ENCODE measurements at regions not wholly inside any gene's neighbourhood (a gene's known extent, or its start where the extent isn't known, plus 50 kb on each side); places are given as distances from the start of the nearest gene placed in this dataset.

DNA sequence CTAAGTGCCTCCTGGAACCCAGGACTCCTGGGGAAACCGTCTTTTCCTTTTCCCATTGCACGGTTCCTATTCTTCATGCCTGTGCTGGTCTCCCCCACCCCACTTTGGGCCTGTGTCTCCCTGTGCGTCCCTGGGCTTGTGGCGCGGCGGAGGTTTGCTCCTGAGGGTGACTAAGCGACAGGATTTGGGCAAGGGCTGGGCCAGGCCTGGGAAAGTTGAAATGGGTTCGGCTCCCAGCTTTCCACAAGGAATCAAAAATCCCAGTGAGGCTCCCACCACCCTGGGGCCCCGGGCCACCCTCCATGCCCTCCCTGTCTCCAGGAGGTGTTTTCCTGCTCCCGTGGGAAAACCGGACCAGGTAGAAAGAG, 197.6 kb downstream of the NDUFA10 start:
- Histone ChIP-seq H3K9me3 (ENCODE audit: control insufficient read depth in 2 of 3, low read length in 3 of 3) (no peaks in the 10 kb centered on the region), H3K27me3 (ENCODE audit: control insufficient read depth in 2 of 2, insufficient read depth in 2 of 2, low read length in 2 of 2) (no peaks in the 10 kb centered on the region), H3K4me3 (ENCODE audit: low read length) (no peak overlapping the region), H3K36me3 (ENCODE audit: control insufficient read depth in 2 of 3, insufficient read depth in 3 of 3, low read length in 3 of 3) (no peaks in the 10 kb centered on the region), H3K27ac (ENCODE audit: low read depth, low read length) (no peak overlapping the region), H3K4me1 (ENCODE audit: control insufficient read depth in 2 of 2, insufficient read depth in 2 of 2, low read length in 2 of 2) (no peaks in the 10 kb centered on the region)
- Mint-ChIP-seq H3K27me3 (peaks cover 0 to 16% (median 5%) of the 10 kb centered on the region in 5 donors), H3K36me3 (no peaks in the 10 kb centered on the region), H3K4me3 (no peak overlapping the region), H3K4me1 (peaks cover 0 to 2% (median 0%) of the 10 kb centered on the region in 7 donors), H3K9me3 (no peaks in the 10 kb centered on the region), H3K27ac (no peak overlapping the region)
- peak in 1 of 9 donors; percentile 7 for DNase-seq
- ATAC-seq: no peak
- ChIA-PET CTCF (no interaction called here), POLR2A (no interaction called here)
- intact Hi-C loops (cut with micrococcal nuclease): no loop called here

DNA sequence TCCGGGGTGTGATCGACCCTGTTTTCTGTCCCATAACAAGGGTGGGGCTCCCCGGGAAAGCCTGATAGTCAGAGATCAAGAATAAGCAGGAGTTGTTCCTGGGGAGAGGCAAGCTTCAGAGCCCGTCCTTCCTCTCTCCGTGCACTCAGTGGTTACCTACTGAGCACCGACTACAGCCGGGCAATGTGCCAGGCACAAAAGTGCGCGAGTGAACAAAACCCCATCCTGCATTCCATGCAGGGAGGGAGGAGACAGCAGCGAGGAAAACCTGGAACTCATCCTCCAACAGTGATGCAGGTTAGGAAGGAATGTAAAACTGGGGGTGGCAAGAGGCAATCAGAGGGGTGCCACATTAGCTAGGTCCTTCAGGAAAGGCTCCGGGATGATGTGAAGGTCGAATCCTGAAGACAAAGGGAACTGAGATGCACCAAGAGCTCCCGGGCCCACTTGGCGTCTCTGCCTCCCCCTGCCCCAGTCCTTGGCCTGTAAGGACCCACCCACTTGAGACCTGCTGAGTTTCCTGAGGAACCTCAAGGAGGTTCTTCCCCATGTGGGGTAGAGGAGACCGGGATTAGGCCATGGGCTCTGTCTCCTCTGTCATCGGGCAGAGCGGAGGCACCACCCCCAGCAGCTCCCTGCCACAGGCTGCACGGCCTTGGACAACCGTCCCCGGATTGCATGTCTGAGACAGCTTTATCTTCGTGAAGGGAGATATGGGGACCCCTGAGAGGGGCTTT, 198.2 kb downstream of the NDUFA10 start:
- H3K9me3 ChIP-seq (ENCODE audit: control insufficient read depth in 2 of 3, low read length in 3 of 3): no peaks in the 10 kb centered on the region
- H3K27me3 ChIP-seq (ENCODE audit: control insufficient read depth in 2 of 2, insufficient read depth in 2 of 2, low read length in 2 of 2): no peaks in the 10 kb centered on the region
- ChIA-PET POLR2A (no interaction called here), CTCF (no interaction called here)
- no peaks in the 10 kb centered on the region for H3K4me1 ChIP-seq (ENCODE audit: control insufficient read depth in 2 of 2, insufficient read depth in 2 of 2, low read length in 2 of 2)
- intact Hi-C loops (cut with micrococcal nuclease): no loop called here
- Mint-ChIP-seq H3K27me3 (peaks cover 0 to 12% (median 5%) of the 10 kb centered on the region in 5 donors), H3K9me3 (peaks cover 0 to 2% (median 0%) of the 10 kb centered on the region in 11 donors), H3K27ac (no peak overlapping the region), H3K4me3 (no peak overlapping the region), H3K36me3 (no peaks in the 10 kb centered on the region), H3K4me1 (peaks cover 0 to 2% (median 0%) of the 10 kb centered on the region in 7 donors)
- no peak overlapping the region for H3K27ac ChIP-seq (ENCODE audit: low read depth, low read length)
- H3K36me3 ChIP-seq (ENCODE audit: control insufficient read depth in 2 of 3, insufficient read depth in 3 of 3, low read length in 3 of 3): no peaks in the 10 kb centered on the region
- H3K4me3 ChIP-seq (ENCODE audit: low read length): no peak overlapping the region
- DNase-seq: peak in 2 of 9 donors; percentile 1 to 8
- ATAC-seq: no peak

DNA sequence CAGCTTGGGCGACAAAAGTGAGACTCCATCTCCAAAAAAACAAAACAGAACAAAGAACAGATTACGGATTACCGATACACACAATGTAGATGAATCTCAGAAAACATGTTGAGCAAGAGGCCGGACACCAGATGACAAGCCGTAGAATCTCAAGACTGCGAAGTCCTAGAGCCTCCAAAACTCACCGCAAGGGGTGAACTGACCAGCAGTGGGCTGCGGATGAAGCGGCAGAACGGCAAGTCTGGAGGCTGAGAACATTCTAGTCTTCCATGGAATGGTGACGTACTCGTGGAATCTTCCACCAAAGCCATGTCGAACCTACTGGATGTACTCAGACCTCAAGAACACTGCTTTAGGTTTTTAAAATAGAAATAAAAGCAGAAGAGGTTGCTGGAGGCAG, 198.8 kb downstream of the NDUFA10 start:
- no peak overlapping the region for H3K4me3 ChIP-seq (ENCODE audit: low read length)
- no peak overlapping the region for H3K27ac ChIP-seq (ENCODE audit: low read depth, low read length)
- no peaks in the 10 kb centered on the region for H3K9me3 ChIP-seq (ENCODE audit: control insufficient read depth in 2 of 3, low read length in 3 of 3)
- H3K9me3 Mint-ChIP-seq: peaks cover 0 to 2% (median 0%) of the 10 kb centered on the region in 11 donors
- H3K27ac Mint-ChIP-seq: no peak overlapping the region
- ATAC-seq (no peak), DNase-seq (no peak)
- H3K27me3 Mint-ChIP-seq: peaks cover 0 to 18% (median 5%) of the 10 kb centered on the region in 5 donors
- intact Hi-C loops (cut with micrococcal nuclease): no loop called here
- CTCF ChIA-PET: no interaction called here
- H3K4me1 Mint-ChIP-seq: peaks cover 0 to 4% (median 0%) of the 10 kb centered on the region in 7 donors
- H3K36me3 Mint-ChIP-seq: no peaks in the 10 kb centered on the region
- POLR2A ChIA-PET: no interaction called here
- no peaks in the 10 kb centered on the region for H3K27me3 ChIP-seq (ENCODE audit: control insufficient read depth in 2 of 2, insufficient read depth in 2 of 2, low read length in 2 of 2)
- H3K4me3 Mint-ChIP-seq: no peak overlapping the region
- no peaks in the 10 kb centered on the region for H3K4me1 ChIP-seq (ENCODE audit: control insufficient read depth in 2 of 2, insufficient read depth in 2 of 2, low read length in 2 of 2)
- no peaks in the 10 kb centered on the region for H3K36me3 ChIP-seq (ENCODE audit: control insufficient read depth in 2 of 3, insufficient read depth in 3 of 3, low read length in 3 of 3)

DNA sequence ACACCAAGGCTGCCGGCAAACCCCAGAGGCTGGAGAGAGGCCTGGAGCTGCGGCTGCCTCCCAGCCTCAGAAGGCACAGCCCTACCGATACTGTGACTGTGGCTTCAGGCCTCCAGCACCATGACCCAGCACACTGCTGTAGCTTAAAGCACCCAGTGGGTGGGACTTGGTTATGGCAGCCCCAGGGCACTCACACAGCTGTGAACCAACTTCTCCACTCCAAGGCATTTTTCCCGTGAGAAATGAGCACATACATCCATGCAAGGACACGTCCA, 199.5 kb downstream of the NDUFA10 start:
- Mint-ChIP-seq H3K27ac (no peak overlapping the region), H3K9me3 (peaks cover 0 to 2% (median 0%) of the 10 kb centered on the region in 11 donors), H3K4me1 (peaks cover 0 to 4% (median 0%) of the 10 kb centered on the region in 7 donors), H3K27me3 (peaks cover 0 to 20% (median 5%) of the 10 kb centered on the region in 5 donors), H3K4me3 (no peak overlapping the region), H3K36me3 (no peaks in the 10 kb centered on the region)
- no peaks in the 10 kb centered on the region for H3K36me3 ChIP-seq (ENCODE audit: control insufficient read depth in 2 of 3, insufficient read depth in 3 of 3, low read length in 3 of 3)
- CTCF ChIA-PET: no interaction called here
- ATAC-seq (no peak), DNase-seq (peak in 1 of 9 donors; percentile 3)
- intact Hi-C loops (cut with micrococcal nuclease): no loop called here
- H3K27me3 ChIP-seq (ENCODE audit: control insufficient read depth in 2 of 2, insufficient read depth in 2 of 2, low read length in 2 of 2): no peaks in the 10 kb centered on the region
- H3K4me3 ChIP-seq (ENCODE audit: low read length): no peak overlapping the region
- no peaks in the 10 kb centered on the region for H3K9me3 ChIP-seq (ENCODE audit: control insufficient read depth in 2 of 3, low read length in 3 of 3)
- POLR2A ChIA-PET: no interaction called here
- H3K4me1 ChIP-seq (ENCODE audit: control insufficient read depth in 2 of 2, insufficient read depth in 2 of 2, low read length in 2 of 2): no peaks in the 10 kb centered on the region
- no peak overlapping the region for H3K27ac ChIP-seq (ENCODE audit: low read depth, low read length)

DNA sequence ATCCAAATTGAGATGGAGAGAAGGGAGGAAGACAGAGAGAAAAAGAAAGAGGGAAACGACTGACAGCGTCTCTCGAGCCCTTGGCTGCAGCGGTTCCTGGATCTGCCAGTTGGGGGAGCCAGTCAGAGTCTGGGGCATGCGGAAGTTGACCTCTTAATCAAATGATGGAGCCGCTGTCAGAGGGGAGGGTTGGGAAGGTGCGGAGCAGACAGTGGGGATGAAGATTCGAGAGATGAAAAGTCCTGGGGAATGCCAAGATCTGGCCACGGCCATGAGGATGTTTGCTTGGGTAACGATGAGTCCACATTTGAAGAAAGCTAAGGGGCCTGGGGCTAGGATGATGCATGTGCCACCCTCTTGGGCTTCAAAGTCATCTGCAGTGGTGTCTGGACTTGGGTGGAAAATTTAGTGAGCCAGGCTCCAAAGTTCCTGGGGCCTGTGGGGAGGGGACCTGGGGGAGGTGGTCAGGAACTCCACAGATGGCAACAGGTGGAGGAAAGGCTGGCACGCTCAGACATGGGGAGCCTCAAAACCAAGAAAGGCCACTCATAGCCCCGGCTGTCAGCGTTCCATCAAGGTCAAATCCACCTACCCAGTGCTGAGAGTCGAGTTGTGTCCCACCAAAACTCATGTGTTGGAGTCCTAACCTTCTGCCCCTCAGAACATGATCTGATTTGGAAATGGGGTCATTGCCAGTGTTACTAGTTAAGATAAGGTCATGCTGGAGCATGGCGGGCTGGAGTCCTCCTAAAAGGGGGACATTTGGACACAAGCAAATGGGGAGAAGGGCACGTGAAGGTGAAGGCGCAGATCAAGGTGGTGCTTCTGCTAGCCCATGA, 200.1 kb downstream of the NDUFA10 start:
- Histone ChIP-seq H3K4me1 (ENCODE audit: control insufficient read depth in 2 of 2, insufficient read depth in 2 of 2, low read length in 2 of 2) (no peaks in the 10 kb centered on the region), H3K27me3 (ENCODE audit: control insufficient read depth in 2 of 2, insufficient read depth in 2 of 2, low read length in 2 of 2) (no peaks in the 10 kb centered on the region), H3K36me3 (ENCODE audit: control insufficient read depth in 2 of 3, insufficient read depth in 3 of 3, low read length in 3 of 3) (no peaks in the 10 kb centered on the region), H3K4me3 (ENCODE audit: low read length) (no peak overlapping the region), H3K9me3 (ENCODE audit: control insufficient read depth in 2 of 3, low read length in 3 of 3) (no peaks in the 10 kb centered on the region), H3K27ac (ENCODE audit: low read depth, low read length) (no peak overlapping the region)
- ATAC-seq (no peak), DNase-seq (peak in 1 of 9 donors; percentile 6)
- Mint-ChIP-seq H3K4me1 (peaks cover 0 to 4% (median 0%) of the 10 kb centered on the region in 7 donors), H3K27ac (no peak overlapping the region), H3K4me3 (no peak overlapping the region), H3K27me3 (peaks cover 0 to 24% (median 5%) of the 10 kb centered on the region in 5 donors), H3K36me3 (no peaks in the 10 kb centered on the region), H3K9me3 (peaks cover 0 to 2% (median 0%) of the 10 kb centered on the region in 11 donors)
- POLR2A ChIA-PET: no interaction called here
- CTCF ChIA-PET: no interaction called here
- intact Hi-C loops (cut with micrococcal nuclease): no loop called here

DNA sequence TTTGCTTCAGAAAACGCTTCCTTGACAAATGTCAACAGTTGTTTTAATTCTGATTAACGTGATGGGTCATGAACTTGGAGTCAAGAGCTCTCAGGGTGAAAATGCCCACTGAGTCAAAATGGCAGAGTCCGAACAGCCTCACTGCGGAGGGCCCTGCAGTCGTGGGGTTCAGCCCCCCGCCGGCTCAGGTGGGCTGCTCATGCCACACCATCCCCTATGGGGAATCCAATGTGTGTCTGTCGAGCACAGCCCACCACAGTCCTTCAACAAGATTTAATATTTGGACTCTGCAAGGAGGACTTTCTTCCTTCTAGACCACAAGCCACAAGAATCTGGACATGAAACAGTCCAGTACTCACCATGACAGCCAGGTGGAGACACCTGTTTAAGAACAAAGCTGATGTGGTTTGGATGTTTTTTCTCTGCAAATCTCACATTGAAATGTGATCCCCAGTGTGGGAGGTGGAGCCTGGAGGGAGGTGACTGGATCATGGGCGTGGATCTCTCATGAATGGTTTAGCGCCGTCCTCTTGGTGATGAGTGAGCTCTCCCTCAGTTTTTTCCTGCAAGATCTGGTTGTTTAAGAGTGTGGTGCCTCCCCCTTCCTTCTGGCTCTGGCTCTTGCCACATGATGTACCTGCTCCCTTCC, 201.0 kb downstream of the NDUFA10 start:
- intact Hi-C loops (cut with micrococcal nuclease): no loop called here
- Mint-ChIP-seq H3K4me3 (no peak overlapping the region), H3K27ac (no peak overlapping the region), H3K36me3 (no peaks in the 10 kb centered on the region), H3K4me1 (peaks cover 0 to 4% (median 0%) of the 10 kb centered on the region in 7 donors), H3K9me3 (peaks cover 0 to 2% (median 0%) of the 10 kb centered on the region in 11 donors), H3K27me3 (peaks cover 0 to 24% (median 5%) of the 10 kb centered on the region in 5 donors)
- Histone ChIP-seq H3K27me3 (ENCODE audit: control insufficient read depth in 2 of 2, insufficient read depth in 2 of 2, low read length in 2 of 2) (no peaks in the 10 kb centered on the region), H3K36me3 (ENCODE audit: control insufficient read depth in 2 of 3, insufficient read depth in 3 of 3, low read length in 3 of 3) (no peaks in the 10 kb centered on the region), H3K4me3 (ENCODE audit: low read length) (no peak overlapping the region), H3K9me3 (ENCODE audit: control insufficient read depth in 2 of 3, low read length in 3 of 3) (no peaks in the 10 kb centered on the region), H3K27ac (ENCODE audit: low read depth, low read length) (no peak overlapping the region), H3K4me1 (ENCODE audit: control insufficient read depth in 2 of 2, insufficient read depth in 2 of 2, low read length in 2 of 2) (no peaks in the 10 kb centered on the region)
- ATAC-seq (peak; percentile 26), DNase-seq (peak in 1 of 9 donors; percentile 3)
- CTCF ChIA-PET: no interaction called here
- POLR2A ChIA-PET: no interaction called here
